ENCODE measurements at regions not wholly inside any gene's neighbourhood (a gene's known extent, or its start where the extent isn't known, plus 50 kb on each side); places are given as distances from the start of the nearest gene placed in this dataset.

- TF ChIP-seq, protein P1, sequence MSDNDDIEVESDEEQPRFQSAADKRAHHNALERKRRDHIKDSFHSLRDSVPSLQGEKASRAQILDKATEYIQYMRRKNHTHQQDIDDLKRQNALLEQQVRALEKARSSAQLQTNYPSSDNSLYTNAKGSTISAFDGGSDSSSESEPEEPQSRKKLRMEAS (IDR thresholded peaks at IDR 0.05), result no peak
- TF ChIP-seq RAD21 (IDR thresholded peaks at IDR 0.05) (no peak), FOXA2 (IDR thresholded peaks at IDR 0.05) (no peak), YY1 (IDR thresholded peaks at IDR 0.05) (no peak), JUND (IDR thresholded peaks at IDR 0.05) (no peak), TAF1 (conservative IDR thresholded peaks at IDR 0.05) (no peak), CTCF (IDR thresholded peaks at IDR 0.05; ENCODE audit: low read depth, low read length, missing input control) (no peak)
Measured at GRCh38 chr10:118116715-118117449, 70.1 kb upstream of the RAB11FIP2 start (continued).

GRCh38 chr10:118116362-118116714 is 69.6 kb upstream of the RAB11FIP2 start:
- no peak for DNase-seq (ENCODE audit: low spot score)
- Histone ChIP-seq H3K27me3 (ENCODE audit: control insufficient read depth in 4 of 4, insufficient read depth in 4 of 4, low read length in 3 of 4) (no peaks in the 10 kb centered on the region), H3K27ac (ENCODE audit: low read depth in 1 of 2, low read length in 2 of 2) (no peak overlapping the region), H3K9me3 (ENCODE audit: control insufficient read depth in 4 of 4, low read length in 3 of 4) (no peaks in the 10 kb centered on the region), H3K9ac (ENCODE audit: low read depth in 1 of 2, low read length in 2 of 2) (no peak overlapping the region), H3K36me3 (ENCODE audit: control insufficient read depth in 4 of 4, insufficient read depth in 3 of 4, low read depth in 1 of 4, low read length in 3 of 4) (no peaks in the 10 kb centered on the region), H3K4me1 (ENCODE audit: control insufficient read depth in 4 of 4, insufficient read depth in 4 of 4, low read length in 3 of 4) (no peaks in the 10 kb centered on the region), H3K4me3 (ENCODE audit: low read depth in 1 of 3, low read length in 3 of 3) (no peak overlapping the region)
- no peak for TF ChIP-seq REST (IDR thresholded peaks at IDR 0.05)
- TF ChIP-seq, protein P2, sequence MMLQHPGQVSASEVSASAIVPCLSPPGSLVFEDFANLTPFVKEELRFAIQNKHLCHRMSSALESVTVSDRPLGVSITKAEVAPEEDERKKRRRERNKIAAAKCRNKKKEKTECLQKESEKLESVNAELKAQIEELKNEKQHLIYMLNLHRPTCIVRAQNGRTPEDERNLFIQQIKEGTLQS (IDR thresholded peaks at IDR 0.05), result no peak
- no peak for TF ChIP-seq JUND (IDR thresholded peaks at IDR 0.05)
- no peak for TF ChIP-seq HNF4A (conservative IDR thresholded peaks at IDR 0.05)
- no peak for TF ChIP-seq FOXA2 (IDR thresholded peaks at IDR 0.05)
- no peak for TF ChIP-seq EGR1 (IDR thresholded peaks at IDR 0.05; ENCODE audit: low read depth in 2 of 2)
- no peak for TF ChIP-seq RAD21 (IDR thresholded peaks at IDR 0.05)
- TF ChIP-seq CTCF (IDR thresholded peaks at IDR 0.05; ENCODE audit: low read depth, low read length, missing input control), result no peak
- no peak for TF ChIP-seq NR2F2 (IDR thresholded peaks at IDR 0.05)
- TF ChIP-seq, protein P3, sequence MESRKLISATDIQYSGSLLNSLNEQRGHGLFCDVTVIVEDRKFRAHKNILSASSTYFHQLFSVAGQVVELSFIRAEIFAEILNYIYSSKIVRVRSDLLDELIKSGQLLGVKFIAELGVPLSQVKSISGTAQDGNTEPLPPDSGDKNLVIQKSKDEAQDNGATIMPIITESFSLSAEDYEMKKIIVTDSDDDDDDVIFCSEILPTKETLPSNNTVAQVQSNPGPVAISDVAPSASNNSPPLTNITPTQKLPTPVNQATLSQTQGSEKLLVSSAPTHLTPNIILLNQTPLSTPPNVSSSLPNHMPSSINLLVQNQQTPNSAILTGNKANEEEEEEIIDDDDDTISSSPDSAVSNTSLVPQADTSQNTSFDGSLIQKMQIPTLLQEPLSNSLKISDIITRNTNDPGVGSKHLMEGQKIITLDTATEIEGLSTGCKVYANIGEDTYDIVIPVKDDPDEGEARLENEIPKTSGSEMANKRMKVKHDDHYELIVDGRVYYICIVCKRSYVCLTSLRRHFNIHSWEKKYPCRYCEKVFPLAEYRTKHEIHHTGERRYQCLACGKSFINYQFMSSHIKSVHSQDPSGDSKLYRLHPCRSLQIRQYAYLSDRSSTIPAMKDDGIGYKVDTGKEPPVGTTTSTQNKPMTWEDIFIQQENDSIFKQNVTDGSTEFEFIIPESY (IDR thresholded peaks at IDR 0.05), result no peak
- 84% methylated on average over 6 of the region's 6 CpGs for WGBS

Measured in liver (tissue), 8 donors.